Smooth muscle cell of the brain vasculature (primary cell): ENCODE measurements at regions not wholly inside any gene's neighbourhood (a gene's known extent, or its start where the extent isn't known, plus 50 kb on each side); places are given as distances from the start of the nearest gene placed in this dataset.
"Not testable (repeated sequence)": the region's sequence is repeated elsewhere in the genome, so short reads cannot be mapped to it uniquely, and the experiment has no call there.

Source experiments
- DNase-seq: peaks from one replicate; pipeline ENCODE4 v3.0.0-alpha.2; 2012; ENCODE audit warnings: low read depth, low spot score

- no peak for DNase-seq
Measured at GRCh38 chrX:122869171-122869570, 314.9 kb upstream of the GRIA3 start.

DNA sequence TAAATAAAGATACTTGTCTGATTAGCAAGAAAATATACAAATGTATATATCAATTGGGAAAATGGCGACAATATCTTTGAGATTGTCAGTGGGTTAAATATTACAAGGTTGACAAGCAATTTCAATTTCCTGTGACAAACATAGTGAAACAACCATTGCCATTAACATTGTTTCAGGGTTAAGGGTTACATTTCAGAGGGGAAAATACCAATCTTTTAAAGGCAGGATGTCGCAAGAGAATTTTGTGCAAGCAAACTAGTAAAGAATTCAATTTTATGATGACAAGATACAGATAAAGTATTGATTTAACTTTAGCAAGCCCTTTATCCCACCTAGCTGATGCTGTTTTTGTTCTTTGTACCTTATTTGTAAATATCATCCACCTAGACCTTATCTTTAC, 305.8 kb upstream of the GRIA3 start:
- DNase-seq: no peak

DNA sequence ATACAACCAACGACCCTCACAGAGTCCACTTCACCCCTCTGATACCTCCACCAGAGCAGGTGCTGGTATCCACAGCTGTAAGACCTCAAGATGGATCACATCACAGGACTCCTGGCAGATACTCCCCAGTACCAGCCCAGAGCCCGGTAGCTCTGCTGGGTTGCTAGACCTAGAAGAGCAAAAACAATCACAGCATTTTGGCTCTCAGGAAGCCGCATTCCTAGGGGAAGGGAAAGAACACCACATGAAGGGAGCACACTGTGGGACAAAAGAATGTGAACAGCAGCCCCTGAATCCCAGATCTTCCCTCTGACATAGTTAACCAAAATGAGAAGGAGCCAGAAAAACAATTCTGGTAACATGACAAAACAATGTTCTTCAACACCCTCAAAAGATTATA, 303.1 kb upstream of the GRIA3 start:
- DNase-seq: no peak

DNA sequence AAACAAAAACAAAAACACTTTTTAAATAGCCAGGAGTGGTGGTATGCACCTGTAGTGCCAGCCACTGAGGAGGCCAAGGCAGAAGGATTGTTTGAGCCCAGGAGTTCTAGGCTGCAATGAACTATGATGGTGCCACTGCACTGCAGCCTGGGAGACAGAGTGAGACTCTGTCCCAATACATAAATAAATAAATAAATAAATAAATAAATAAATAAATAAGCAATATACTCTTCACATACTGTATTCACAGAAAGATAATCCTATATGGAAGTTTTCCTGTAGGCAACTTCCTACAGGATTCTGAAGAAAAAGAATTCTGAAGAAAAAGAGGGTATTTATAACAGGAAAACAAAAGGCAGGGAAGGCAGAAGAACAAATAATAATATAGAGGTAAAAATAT, 293.3 kb upstream of the GRIA3 start:
- DNase-seq: no peak

- DNase-seq: no peak
Measured at GRCh38 chrX:122906726-122907125, 277.4 kb upstream of the GRIA3 start.

DNA sequence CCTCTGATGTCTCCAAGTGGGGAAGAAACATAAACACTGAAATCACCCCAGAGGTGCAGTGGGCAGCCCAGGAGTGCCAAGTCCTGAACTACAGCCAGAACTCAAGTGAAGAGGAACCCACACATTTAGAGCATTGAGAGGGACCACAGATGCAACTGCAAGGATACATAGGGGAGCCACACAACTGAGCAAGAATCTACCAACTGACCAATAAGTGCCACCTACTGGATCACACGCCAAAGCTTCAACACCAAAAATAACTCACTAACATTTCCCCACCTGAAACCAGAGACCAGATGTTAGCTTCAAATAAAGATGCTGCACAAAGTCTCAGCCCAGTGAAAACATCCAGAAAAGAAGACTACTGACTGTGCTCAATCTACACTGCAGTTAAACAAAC, 276.7 kb upstream of the GRIA3 start:
- no peak for DNase-seq

GRCh38 chrX:122910697-122911096, 273.4 kb upstream of the GRIA3 start:
- no peak for DNase-seq

DNA sequence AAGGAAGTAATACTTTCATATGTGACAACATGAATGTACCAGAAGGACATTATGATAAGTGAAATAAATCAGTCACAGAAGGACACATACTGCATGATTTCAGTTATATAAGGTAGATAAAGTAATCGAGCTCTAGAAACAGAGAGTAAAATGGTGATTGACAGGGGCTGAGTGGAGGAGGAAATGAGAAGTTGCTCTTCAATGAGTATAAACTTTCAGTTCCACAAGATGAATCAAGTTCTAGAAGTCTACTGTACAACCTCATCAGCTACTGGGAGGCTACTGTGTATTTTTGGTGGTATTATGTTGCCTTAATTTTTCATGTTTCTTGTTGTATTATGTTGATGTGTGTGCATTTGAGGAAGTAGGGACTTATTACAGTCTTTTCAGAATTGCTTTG, 270.9 kb upstream of the GRIA3 start:
- no peak for DNase-seq

- no peak for DNase-seq
Measured at GRCh38 chrX:122913764-122914163, 270.3 kb upstream of the GRIA3 start.

DNA sequence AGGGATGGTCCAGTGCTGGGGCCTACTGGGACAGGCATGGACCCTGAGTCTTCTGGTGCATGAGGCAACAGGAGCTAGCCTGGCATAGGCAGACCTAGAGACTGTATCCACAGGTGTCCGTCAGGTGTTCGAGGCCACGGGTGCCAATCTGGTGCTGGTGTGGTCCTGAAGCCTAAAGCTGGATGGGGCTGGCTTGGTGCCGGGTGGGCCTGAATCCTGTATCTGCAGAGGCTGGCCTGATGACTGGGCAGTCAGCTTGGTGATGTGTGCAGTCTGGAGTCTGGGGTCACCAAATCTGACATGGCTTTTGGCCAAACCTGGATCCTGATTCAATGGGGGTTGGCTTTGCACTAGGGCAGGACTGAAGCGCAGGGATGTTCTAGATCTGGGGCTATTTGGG, 269.8 kb upstream of the GRIA3 start:
- DNase-seq: no peak

DNA sequence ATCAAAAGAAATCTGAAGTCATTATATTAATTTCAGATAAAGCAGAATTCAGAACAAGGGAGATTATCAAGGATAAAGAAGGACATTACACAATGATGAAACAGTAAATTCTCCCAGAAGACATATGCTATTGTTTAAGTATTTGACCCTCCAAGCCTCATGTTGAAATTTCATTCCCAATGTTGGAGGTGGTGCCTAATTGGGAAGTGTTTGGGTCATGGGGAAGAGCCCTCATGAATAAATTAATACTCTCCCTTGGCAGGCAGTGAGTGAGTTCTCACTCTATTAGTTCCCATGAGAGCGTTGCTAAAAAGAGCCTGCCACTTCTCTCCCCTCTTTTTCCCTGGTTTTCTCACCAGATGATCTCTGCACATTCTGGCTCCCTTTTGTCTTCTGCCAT, 249.9 kb upstream of the GRIA3 start:
- DNase-seq: no peak

- no peak for DNase-seq
Measured at GRCh38 chrX:122940199-122940598, 243.9 kb upstream of the GRIA3 start.

GRCh38 chrX:122941806-122942205, 242.3 kb upstream of the GRIA3 start:
- no peak for DNase-seq

DNA sequence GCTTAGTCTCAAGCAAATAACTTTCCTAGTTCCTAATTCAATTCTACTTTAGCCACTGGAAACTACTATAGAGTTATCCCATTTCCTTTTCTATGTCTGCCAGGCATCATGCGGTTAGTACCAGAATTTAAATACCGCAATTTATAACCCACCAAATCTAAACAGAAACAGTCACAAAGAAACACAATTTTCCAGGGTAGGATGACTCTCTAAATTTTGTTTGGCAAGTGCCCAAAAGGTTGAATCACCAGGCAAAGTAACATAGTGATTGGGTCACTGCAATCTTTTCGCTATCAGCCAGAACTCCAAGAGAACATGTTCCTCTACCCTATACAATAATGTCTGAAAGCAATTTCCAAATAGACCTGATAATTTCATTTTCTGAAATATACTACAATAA, 240.2 kb upstream of the GRIA3 start:
- DNase-seq: peak; percentile 18

GRCh38 chrX:122945328-122945727, 238.8 kb upstream of the GRIA3 start:
- DNase-seq: no peak

GRCh38 chrX:122972604-122973003, 211.5 kb upstream of the GRIA3 start:
- DNase-seq: no peak

- no peak for DNase-seq
Measured at GRCh38 chrX:122982521-122982920, 201.6 kb upstream of the GRIA3 start.

DNA sequence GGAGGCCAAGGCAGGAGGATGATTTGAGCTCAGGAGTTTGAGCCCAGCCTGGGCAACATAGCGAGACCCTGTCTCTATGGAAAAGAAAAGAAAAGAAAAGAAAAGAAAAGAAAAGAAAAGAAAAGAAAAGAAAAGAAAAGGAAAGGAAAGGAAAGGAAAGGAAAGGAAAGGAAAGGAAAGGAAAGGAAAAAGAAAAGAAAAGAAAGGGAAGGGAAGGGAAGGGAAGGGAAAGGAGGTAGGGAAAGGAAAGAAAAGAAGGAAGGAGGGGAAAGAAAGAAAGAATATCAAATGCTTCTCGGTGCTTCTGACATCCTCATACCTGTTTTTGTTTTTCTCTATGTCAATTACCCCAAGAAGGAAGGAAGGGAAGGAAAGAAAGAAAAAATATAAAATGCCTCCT, 181.2 kb upstream of the GRIA3 start:
- DNase-seq: not testable (repeated sequence)

DNA sequence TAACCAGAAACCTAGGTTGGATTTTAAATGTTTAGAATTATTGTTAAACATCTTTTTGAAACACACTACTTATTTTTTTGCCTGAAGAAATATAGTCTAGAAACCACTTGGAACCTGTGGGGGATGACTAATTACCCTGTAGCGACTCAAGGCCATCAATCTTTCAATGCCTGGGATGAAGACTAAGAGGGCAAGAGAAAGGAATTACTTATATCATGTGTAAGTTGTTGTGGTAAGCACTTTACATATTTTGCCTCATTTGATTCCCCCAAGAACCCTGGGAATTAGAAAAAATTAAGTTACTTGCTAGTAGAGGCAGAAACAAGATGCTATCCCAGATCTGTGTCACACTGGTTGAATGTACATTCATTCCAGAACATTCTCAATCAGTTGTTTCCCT, 170.9 kb upstream of the GRIA3 start:
- no peak for DNase-seq

DNA sequence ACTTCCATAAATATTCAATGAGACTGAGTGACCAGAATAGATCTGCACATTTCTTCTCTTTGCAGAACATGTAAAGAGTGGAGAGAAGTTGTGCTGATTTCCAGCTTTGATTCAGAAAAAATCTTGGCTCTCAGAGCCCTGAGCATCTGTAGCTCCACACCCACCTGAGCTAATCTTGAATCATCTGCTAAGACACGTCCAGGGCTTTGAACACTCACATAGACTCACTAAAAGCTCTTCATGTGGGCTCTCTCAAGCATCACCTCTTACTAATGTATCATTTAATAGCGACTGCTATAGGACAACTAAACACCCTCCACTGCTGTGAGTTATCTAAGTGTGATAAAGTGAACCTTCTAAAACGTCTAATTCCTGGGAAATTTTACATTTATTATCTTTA, 147.7 kb upstream of the GRIA3 start:
- no peak for DNase-seq

GRCh38 chrX:123049071-123049625, 134.9 kb upstream of the GRIA3 start:
- DNase-seq: no peak

GRCh38 chrX:123060986-123061385, 123.1 kb upstream of the GRIA3 start:
- DNase-seq: no peak

DNA sequence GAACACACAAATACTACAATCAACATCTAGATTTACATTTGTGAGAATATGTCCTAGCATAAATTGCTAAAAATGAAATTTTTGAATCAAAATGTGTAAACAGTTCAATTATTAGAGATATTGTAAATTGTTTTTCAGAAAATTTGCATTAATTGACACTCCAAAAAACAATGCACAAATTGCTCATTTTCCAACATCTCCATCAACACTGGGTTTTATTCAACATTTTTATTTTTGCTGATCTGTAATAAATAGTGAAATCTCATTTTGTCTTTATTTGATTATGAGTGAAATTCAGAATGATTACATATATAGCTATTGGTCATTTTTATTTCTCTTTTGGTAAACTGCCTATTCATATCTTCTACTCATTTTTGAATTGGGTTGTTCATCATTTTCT, 120.0 kb upstream of the GRIA3 start:
- no peak for DNase-seq

- DNase-seq: no peak
Measured at GRCh38 chrX:123072686-123073385, 111.2 kb upstream of the GRIA3 start.
